ENCODE measurements at regions not wholly inside any gene's neighbourhood (a gene's known extent, or its start where the extent isn't known, plus 50 kb on each side); places are given as distances from the start of the nearest gene placed in this dataset.

- no peak for TF ChIP-seq CTCF (conservative IDR thresholded peaks at IDR 0.05)
Measured at GRCh38 chr5:5591567-5591966, 169.1 kb downstream of the ICE1 start.

GRCh38 chr5:5589857-5590256 is 167.4 kb downstream of the ICE1 start:
- Mint-ChIP-seq H3K27me3 (ENCODE audit: low read depth) (no peaks in the 10 kb centered on the region), H3K27ac (ENCODE audit: unreplicated experiment) (no peak overlapping the region), H3K4me3 (no peak overlapping the region)

More at GRCh38 chr5:5591567-5591966, 169.1 kb downstream of the ICE1 start:
- no peaks in the 10 kb centered on the region for H3K27me3 Mint-ChIP-seq (ENCODE audit: low read depth)
- no peaks in the 10 kb centered on the region for H3K36me3 Mint-ChIP-seq (ENCODE audit: low read depth)
- H3K27ac Mint-ChIP-seq (ENCODE audit: unreplicated experiment), result no peak overlapping the region
- no peaks in the 10 kb centered on the region for H3K4me1 Mint-ChIP-seq
- no peak overlapping the region for H3K4me3 Mint-ChIP-seq
- H3K9me3 Mint-ChIP-seq, result peaks cover 3% of the 10 kb centered on the region
- DNase-seq (ENCODE audit: low read depth, low spot score), result no peak

GRCh38 chr5:5588887-5589826 is 166.7 kb downstream of the ICE1 start:
- no peak for DNase-seq (ENCODE audit: low read depth, low spot score)
- Mint-ChIP-seq H3K27ac (ENCODE audit: unreplicated experiment) (no peak overlapping the region), H3K36me3 (ENCODE audit: low read depth) (no peaks in the 10 kb centered on the region), H3K4me1 (no peaks in the 10 kb centered on the region), H3K4me3 (no peak overlapping the region), H3K9me3 (no peaks in the 10 kb centered on the region), H3K27me3 (ENCODE audit: low read depth) (no peaks in the 10 kb centered on the region)
- TF ChIP-seq CTCF (conservative IDR thresholded peaks at IDR 0.05), result no peak

More at GRCh38 chr5:5589857-5590256, 167.4 kb downstream of the ICE1 start:
- DNase-seq (ENCODE audit: low read depth, low spot score), result no peak
- H3K36me3 Mint-ChIP-seq (ENCODE audit: low read depth), result no peaks in the 10 kb centered on the region
- H3K4me1 Mint-ChIP-seq, result no peaks in the 10 kb centered on the region
- H3K9me3 Mint-ChIP-seq, result peaks cover 3% of the 10 kb centered on the region
- no peak for TF ChIP-seq CTCF (conservative IDR thresholded peaks at IDR 0.05)

GRCh38 chr5:5588386-5588785 is 165.9 kb downstream of the ICE1 start:
- H3K27ac Mint-ChIP-seq (ENCODE audit: unreplicated experiment), result no peak overlapping the region
- no peaks in the 10 kb centered on the region for H3K27me3 Mint-ChIP-seq (ENCODE audit: low read depth)
- H3K9me3 Mint-ChIP-seq, result no peaks in the 10 kb centered on the region
- DNase-seq (ENCODE audit: low read depth, low spot score), result no peak
- no peaks in the 10 kb centered on the region for H3K36me3 Mint-ChIP-seq (ENCODE audit: low read depth)
- H3K4me1 Mint-ChIP-seq, result no peaks in the 10 kb centered on the region
- no peak overlapping the region for H3K4me3 Mint-ChIP-seq
- TF ChIP-seq CTCF (conservative IDR thresholded peaks at IDR 0.05), result no peak

GRCh38 chr5:5587474-5587873 is 165.0 kb downstream of the ICE1 start:
- TF ChIP-seq CTCF (conservative IDR thresholded peaks at IDR 0.05), result no peak
- Mint-ChIP-seq H3K4me1 (no peaks in the 10 kb centered on the region), H3K36me3 (ENCODE audit: low read depth) (no peaks in the 10 kb centered on the region), H3K9me3 (no peaks in the 10 kb centered on the region), H3K4me3 (no peak overlapping the region), H3K27me3 (ENCODE audit: low read depth) (no peaks in the 10 kb centered on the region), H3K27ac (ENCODE audit: unreplicated experiment) (no peak overlapping the region)
- no peak for DNase-seq (ENCODE audit: low read depth, low spot score)
